ENCODE measurements at regions not wholly inside any gene's neighbourhood (a gene's known extent, or its start where the extent isn't known, plus 50 kb on each side); places are given as distances from the start of the nearest gene placed in this dataset.

DNA sequence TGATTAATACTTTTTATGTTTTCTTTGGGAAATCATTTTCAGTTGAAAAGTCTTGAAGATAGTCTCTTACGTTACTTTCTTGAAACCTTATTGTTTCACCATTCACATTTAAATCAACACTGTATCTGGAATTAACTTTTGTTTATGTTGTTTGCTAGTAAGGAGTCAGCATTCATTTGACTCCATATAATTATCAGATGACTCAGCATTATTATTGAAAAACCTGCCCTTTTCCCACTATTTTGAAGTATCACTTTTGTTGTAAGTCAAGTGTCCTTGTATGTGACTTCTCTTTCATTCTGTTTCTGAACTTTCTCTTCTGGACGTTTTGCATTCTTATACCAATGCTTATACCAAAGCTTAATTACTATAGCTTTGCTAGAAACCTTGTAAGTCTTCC is 186.1 kb upstream of the KLF12 start:
- Histone ChIP-seq H3K9me2 (replicated peaks; ENCODE audit: insufficient read depth) (no peaks in the 10 kb centered on the region), H3K27me3 (no peaks in the 10 kb centered on the region), H3K4me2 (no peak overlapping the region), H3K36me3 (replicated peaks; ENCODE audit: insufficient read depth, low read depth) (no peaks in the 10 kb centered on the region), H2AFZ (no peak overlapping the region), H3K4me3 (no peak overlapping the region), H3K4me1 (ENCODE audit: insufficient read depth) (no peaks in the 10 kb centered on the region), H3K9me3 (ENCODE audit: low read depth) (no peaks in the 10 kb centered on the region), H4K20me1 (ENCODE audit: insufficient read depth, poor library complexity, severe bottlenecking) (no peaks in the 10 kb centered on the region), H3K79me2 (no peaks in the 10 kb centered on the region), H3K27ac (no peak overlapping the region)
- TF ChIP-seq, protein P1, sequence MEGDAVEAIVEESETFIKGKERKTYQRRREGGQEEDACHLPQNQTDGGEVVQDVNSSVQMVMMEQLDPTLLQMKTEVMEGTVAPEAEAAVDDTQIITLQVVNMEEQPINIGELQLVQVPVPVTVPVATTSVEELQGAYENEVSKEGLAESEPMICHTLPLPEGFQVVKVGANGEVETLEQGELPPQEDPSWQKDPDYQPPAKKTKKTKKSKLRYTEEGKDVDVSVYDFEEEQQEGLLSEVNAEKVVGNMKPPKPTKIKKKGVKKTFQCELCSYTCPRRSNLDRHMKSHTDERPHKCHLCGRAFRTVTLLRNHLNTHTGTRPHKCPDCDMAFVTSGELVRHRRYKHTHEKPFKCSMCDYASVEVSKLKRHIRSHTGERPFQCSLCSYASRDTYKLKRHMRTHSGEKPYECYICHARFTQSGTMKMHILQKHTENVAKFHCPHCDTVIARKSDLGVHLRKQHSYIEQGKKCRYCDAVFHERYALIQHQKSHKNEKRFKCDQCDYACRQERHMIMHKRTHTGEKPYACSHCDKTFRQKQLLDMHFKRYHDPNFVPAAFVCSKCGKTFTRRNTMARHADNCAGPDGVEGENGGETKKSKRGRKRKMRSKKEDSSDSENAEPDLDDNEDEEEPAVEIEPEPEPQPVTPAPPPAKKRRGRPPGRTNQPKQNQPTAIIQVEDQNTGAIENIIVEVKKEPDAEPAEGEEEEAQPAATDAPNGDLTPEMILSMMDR (IDR thresholded peaks at IDR 0.05; ENCODE audit: poor library complexity), result no peak
- TF ChIP-seq EZH2phosphoT487 (IDR thresholded peaks at IDR 0.05; ENCODE audit: low read depth, severe bottlenecking, unreplicated experiment) (no peak), EZH2 (IDR thresholded peaks at IDR 0.05; ENCODE audit: borderline replicate concordance) (no peak)
- WGBS (ENCODE audit: low lambda C conversion rate, missing lambda C conversion rate), result 68% methylated on average over 2 of the region's 2 CpGs
- DNase-seq (ENCODE audit: low spot score), result no peak

DNA sequence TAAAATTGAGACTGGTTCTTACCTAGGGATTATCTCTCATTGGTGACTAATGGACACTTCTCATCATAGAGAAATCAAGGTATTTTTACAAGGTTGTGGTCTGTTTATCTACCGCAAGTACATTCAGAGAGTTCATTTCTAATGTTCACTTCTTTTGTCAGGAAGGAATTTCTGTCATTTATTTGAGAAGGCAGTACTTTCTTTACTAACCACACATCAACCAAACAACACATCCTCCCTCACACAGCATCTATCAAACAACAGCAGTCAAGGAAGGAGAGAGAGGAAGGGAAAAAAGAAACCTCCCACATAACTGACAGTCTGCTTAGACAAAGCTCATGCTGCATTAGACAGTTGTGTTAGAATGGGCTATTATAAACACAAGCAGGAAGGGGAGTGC is 182.3 kb upstream of the KLF12 start:
- Histone ChIP-seq H2AFZ (no peak overlapping the region), H3K27me3 (no peaks in the 10 kb centered on the region), H3K4me1 (ENCODE audit: insufficient read depth) (no peaks in the 10 kb centered on the region), H3K79me2 (no peaks in the 10 kb centered on the region), H4K20me1 (ENCODE audit: insufficient read depth, poor library complexity, severe bottlenecking) (no peaks in the 10 kb centered on the region), H3K27ac (no peak overlapping the region), H3K4me2 (no peak overlapping the region), H3K9me3 (ENCODE audit: low read depth) (no peaks in the 10 kb centered on the region), H3K9me2 (replicated peaks; ENCODE audit: insufficient read depth) (no peaks in the 10 kb centered on the region), H3K4me3 (no peak overlapping the region), H3K36me3 (replicated peaks; ENCODE audit: insufficient read depth, low read depth) (no peaks in the 10 kb centered on the region)
- 47% methylated on average over 1 of the region's 1 CpG for WGBS (ENCODE audit: low lambda C conversion rate, missing lambda C conversion rate)
- DNase-seq (ENCODE audit: low spot score), result no peak
- TF ChIP-seq EZH2phosphoT487 (IDR thresholded peaks at IDR 0.05; ENCODE audit: low read depth, severe bottlenecking, unreplicated experiment) (no peak), EZH2 (IDR thresholded peaks at IDR 0.05; ENCODE audit: borderline replicate concordance) (no peak)
- TF ChIP-seq, protein P1 (IDR thresholded peaks at IDR 0.05; ENCODE audit: poor library complexity), result no peak

DNA sequence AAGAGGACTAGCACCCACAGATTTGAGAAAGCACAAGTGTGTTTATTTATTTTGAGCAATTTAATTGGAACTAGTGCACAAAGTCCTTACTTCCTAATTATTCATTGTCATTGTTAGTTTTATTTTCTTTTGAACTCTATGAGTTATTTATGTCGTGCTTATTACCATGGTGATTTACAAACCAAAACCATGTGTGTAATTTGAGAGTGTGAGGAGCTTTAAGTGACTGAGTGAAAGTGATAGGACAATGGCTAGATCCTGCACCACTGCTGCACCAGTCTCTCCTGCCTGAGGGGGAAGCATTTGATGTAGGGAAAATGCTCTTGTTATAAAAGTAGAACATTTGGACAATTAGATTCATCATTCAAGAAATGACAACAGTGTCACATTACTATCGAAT is 172.3 kb upstream of the KLF12 start:
- Histone ChIP-seq H4K20me1 (ENCODE audit: insufficient read depth, poor library complexity, severe bottlenecking) (no peaks in the 10 kb centered on the region), H3K27me3 (peaks cover 3% of the 10 kb centered on the region), H3K4me2 (no peak overlapping the region), H3K79me2 (no peaks in the 10 kb centered on the region), H3K27ac (no peak overlapping the region), H3K4me3 (no peak overlapping the region), H2AFZ (no peak overlapping the region), H3K9me3 (ENCODE audit: low read depth) (no peaks in the 10 kb centered on the region), H3K4me1 (ENCODE audit: insufficient read depth) (no peaks in the 10 kb centered on the region), H3K9me2 (replicated peaks; ENCODE audit: insufficient read depth) (no peaks in the 10 kb centered on the region), H3K36me3 (replicated peaks; ENCODE audit: insufficient read depth, low read depth) (no peaks in the 10 kb centered on the region)
- TF ChIP-seq EZH2 (IDR thresholded peaks at IDR 0.05; ENCODE audit: borderline replicate concordance) (no peak), EZH2phosphoT487 (IDR thresholded peaks at IDR 0.05; ENCODE audit: low read depth, severe bottlenecking, unreplicated experiment) (no peak)
- TF ChIP-seq, protein P1 (IDR thresholded peaks at IDR 0.05; ENCODE audit: poor library complexity), result no peak
- WGBS (ENCODE audit: low lambda C conversion rate, missing lambda C conversion rate), result 41% methylated on average over 2 of the region's 2 CpGs
- no peak for DNase-seq (ENCODE audit: low spot score)

DNA sequence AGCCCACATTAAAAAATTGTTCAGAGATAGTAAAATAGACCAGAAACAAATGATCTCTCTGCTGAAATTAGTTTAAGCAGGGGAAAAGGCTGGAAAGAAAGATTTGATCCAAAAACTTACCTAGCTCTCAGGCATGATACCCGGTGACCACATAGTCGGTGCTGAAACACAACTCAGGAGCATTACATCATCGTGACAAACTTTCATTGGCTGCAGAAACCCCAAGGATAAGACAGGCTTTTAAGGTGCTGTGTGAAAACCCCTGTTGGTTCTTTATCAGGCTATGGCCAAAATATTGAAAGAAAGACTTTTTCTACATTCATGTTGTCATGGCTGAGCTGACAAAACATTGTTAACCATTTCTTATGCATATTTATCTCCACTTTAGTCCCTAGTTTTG is 171.7 kb upstream of the KLF12 start:
- Histone ChIP-seq H4K20me1 (ENCODE audit: insufficient read depth, poor library complexity, severe bottlenecking) (no peaks in the 10 kb centered on the region), H3K9me3 (ENCODE audit: low read depth) (no peaks in the 10 kb centered on the region), H3K27me3 (peaks cover 3% of the 10 kb centered on the region), H3K4me3 (no peak overlapping the region), H3K9me2 (replicated peaks; ENCODE audit: insufficient read depth) (no peaks in the 10 kb centered on the region), H3K4me1 (ENCODE audit: insufficient read depth) (peaks cover 4% of the 10 kb centered on the region), H3K4me2 (no peak overlapping the region), H2AFZ (no peak overlapping the region), H3K27ac (no peak overlapping the region), H3K36me3 (replicated peaks; ENCODE audit: insufficient read depth, low read depth) (no peaks in the 10 kb centered on the region), H3K79me2 (no peaks in the 10 kb centered on the region)
- TF ChIP-seq EZH2phosphoT487 (IDR thresholded peaks at IDR 0.05; ENCODE audit: low read depth, severe bottlenecking, unreplicated experiment) (no peak), EZH2 (IDR thresholded peaks at IDR 0.05; ENCODE audit: borderline replicate concordance) (no peak)
- TF ChIP-seq, protein P1 (IDR thresholded peaks at IDR 0.05; ENCODE audit: poor library complexity), result no peak
- WGBS (ENCODE audit: low lambda C conversion rate, missing lambda C conversion rate), result 15% methylated on average over 3 of the region's 3 CpGs
- no peak for DNase-seq (ENCODE audit: low spot score)
